AG08396 (cell line): ENCODE measurements at regions not wholly inside any gene's neighbourhood (a gene's known extent, or its start where the extent isn't known, plus 50 kb on each side); places are given as distances from the start of the nearest gene placed in this dataset.
"Not testable (repeated sequence)": the region's sequence is repeated elsewhere in the genome, so short reads cannot be mapped to it uniquely, and the experiment has no call there.

Experiments
- DNase-seq: peaks from one replicate; pipeline ENCODE4 v3.0.0; 2012; ENCODE audit warnings: low spot score, mixed read lengths

- DNase-seq = not testable (repeated sequence)
Observed at GRCh38 chr1:157321972-157322371, 183.8 kb upstream of the ETV3 start.

DNA sequence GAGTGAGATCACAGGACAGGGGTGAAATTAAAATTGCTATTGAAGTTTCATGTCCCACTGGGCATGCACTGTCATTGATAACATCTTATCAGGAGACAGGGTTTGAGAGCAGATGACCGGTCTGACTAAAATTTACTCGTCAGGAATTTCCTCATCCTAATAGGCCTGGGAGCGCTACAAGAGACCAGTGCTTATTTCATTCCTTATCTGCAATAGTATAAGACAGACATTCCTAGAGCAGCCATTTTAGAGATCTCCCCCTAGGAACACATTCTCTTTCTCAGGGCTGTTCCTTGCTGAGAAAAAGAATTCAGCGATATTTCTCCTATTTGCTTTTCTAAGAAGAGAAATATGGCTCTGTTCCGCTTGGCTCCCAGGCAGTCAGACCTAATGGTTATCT is 181.4 kb upstream of the ETV3 start:
- DNase-seq = no peak

DNA sequence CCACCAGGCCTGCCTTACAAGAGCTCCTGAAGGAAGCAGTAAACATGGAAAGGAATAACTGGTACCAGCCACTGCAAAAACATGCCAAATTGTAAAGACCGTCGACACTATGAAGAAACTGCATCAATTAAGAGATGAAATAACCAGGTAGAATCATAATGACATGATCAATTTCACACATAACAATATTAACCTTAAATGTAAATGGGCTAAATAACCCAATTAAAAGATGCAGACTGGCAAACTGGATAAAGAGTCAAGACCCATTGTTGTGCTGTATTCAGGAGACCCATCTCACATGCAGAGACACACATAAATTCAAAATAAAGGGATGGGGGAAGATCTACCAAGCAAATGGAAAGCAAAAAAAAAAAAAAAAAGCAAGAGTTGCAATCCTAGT is 179.0 kb upstream of the ETV3 start:
- not testable (repeated sequence) for DNase-seq

DNA sequence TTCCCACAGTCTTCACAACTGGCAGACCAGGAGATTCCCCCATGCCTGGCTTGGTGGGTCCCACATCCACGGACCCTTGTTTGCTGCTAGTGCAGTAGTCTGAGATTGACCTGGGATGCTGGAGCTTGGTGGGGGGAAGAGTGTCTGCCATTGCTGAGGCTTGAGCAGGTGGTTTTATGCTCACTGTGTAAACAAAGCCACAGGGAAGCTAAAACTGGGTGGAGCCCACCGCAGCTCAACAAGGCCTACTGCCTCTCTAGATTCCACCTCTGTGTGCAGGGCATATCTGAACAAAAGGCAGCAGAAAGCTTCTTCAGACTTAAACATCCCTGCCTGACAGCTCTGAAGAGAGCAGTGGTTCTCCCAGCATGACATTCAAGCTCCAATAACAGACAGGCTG is 177.3 kb upstream of the ETV3 start:
- DNase-seq = no peak

GRCh38 chr1:157314408-157314807 is 176.2 kb upstream of the ETV3 start:
- no peak for DNase-seq

GRCh38 chr1:157313240-157313807 is 175.1 kb upstream of the ETV3 start:
- DNase-seq = no peak

DNA sequence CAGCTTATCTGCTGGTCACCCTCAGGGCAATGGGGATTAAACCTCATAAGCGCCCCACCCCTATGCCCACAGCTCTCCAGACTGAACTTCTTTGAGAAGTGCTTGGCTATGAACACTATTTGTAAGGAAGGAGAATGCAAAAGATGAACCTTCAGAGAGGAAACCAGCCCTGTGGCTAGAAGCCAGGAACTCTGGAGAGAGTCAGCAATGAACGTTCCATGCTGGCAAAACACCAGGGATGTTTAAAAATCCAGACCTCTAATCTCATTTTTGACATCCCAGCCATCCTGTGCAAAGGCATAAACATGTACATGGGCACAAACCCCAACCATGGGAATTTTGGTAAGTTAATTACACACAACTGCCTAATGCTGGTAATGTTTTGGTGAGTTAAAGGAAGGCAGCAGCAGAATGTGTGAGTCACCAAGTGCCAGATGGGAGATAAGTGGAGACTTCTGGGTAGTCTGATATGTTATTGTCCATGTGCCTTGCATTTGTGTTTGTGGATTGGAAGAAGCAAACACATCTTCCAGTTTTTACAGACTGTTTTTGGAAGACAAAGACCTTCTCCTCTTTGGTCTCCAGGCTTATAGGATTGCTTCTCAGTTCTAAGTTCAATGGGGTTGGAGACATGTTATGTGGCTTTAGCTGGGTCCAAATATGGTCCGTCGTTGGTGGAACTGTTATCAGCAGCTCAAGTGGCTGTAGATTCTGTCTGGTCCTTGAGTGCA is 174.1 kb upstream of the ETV3 start:
- no peak for DNase-seq

GRCh38 chr1:157311730-157312081 is 173.5 kb upstream of the ETV3 start:
- no peak for DNase-seq

GRCh38 chr1:157310805-157311729 is 172.9 kb upstream of the ETV3 start:
- DNase-seq = not testable (repeated sequence)

- DNase-seq = no peak
Observed at GRCh38 chr1:157310401-157310800, 172.2 kb upstream of the ETV3 start.

DNA sequence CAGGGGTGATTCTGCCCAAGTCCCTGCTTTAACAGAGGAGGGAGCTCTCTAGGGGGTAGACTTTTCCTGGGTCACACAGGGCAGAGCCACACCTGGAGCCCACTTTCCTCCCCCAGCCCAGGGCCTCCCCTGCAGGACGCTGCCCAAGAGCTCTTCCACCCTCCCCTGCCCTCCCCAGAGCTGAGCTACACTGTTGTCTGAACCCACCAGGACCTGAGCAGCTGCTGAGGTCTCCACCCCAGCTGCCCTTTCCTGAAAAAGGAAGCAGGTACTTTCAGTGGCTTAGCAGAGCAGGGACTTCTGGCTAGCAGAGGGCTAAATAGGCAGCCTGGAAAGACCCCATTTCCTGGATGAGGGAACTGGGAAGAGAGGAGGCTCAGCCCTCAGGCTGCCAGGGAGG is 169.3 kb upstream of the ETV3 start:
- DNase-seq = no peak

GRCh38 chr1:157306896-157307295 is 168.7 kb upstream of the ETV3 start:
- no peak for DNase-seq

- DNase-seq = no peak
Observed at GRCh38 chr1:157304271-157304670, 166.1 kb upstream of the ETV3 start.

DNA sequence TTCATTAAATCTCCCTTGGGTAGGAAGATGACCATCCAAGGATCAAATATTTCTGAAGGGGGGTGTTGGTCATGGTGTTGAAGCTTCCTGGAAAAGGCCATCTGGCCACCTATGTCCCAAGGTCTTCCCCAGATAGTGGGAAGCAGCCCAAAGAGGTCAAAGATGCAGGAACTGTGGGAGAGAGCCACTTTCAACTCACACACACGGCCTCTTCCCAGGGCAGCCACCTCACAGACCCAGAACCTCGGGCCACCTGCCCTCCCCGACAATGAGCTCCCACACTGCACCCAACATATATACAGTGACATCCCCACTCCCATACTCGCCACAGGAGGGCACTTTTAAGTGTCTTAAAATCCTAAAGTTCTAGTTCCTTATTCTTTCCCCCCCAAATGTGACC is 164.5 kb upstream of the ETV3 start:
- DNase-seq = no peak

GRCh38 chr1:157302199-157302497 is 164.0 kb upstream of the ETV3 start:
- no peak for DNase-seq

DNA sequence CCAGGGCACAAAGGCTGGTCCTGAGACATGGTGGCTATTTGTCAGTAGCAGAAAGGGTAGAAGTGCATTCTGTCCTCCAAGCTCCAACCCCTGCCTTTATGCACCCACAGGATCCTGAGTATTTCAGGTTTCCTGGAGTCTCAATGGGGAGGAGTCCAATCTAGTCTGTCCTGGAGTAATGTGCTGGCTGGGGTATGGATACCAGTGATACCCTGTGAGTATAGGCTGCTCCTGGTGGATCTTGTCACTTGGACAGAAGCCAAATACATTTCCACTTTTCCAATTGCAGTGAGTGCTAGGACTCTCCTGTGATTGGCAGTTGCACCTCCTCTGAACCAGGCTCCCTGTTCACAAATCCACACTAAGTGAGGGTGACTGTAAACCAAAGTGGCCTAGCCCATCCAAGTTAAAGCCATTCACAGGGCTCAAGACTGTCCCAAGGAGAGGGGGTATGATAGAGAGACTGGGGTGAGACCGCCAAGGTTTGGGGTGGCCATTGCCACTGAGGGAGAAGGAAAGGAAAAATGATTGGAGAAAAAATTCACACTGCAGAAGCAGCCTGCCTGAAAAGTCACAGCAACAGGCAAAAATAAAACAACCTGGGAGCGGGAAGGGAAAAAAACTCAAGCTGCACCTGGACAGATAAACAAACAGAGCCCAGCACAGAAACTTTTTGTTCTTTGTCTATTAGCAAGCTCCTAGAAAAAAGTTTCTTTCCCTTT is 163.4 kb upstream of the ETV3 start:
- DNase-seq = no peak

- not testable (repeated sequence) for DNase-seq
Observed at GRCh38 chr1:157294387-157295145, 156.4 kb upstream of the ETV3 start.

- no peak for DNase-seq
Observed at GRCh38 chr1:157292809-157293564, 154.8 kb upstream of the ETV3 start.

DNA sequence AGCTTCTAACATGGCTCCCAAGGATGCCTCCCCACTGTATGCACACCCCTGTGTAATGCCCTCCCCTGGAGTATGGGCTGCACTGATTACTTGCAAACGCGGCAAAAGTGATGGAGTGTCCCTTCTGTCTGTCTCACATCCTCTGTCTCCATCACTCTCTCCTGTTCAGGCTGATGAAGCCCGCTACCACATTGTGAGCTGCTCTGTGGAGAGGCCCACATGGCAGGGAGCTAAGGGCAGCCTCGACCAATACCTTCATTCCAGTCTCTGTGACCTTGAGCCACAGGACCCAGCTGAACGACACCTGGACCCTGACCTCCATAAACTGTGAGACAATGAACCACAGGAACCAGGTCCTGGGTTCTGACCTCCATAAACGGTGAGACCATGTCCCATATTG is 154.1 kb upstream of the ETV3 start:
- no peak for DNase-seq

- DNase-seq = no peak
Observed at GRCh38 chr1:157291083-157291482, 152.9 kb upstream of the ETV3 start.
